H1 (cell line): ENCODE measurements at regions not wholly inside any gene's neighbourhood (a gene's known extent, or its start where the extent isn't known, plus 50 kb on each side); places are given as distances from the start of the nearest gene placed in this dataset.
A peak's percentile ranks its signal among the peaks of the same experiment; 100 is the strongest.

ENCODE experiments used
- CTCF ChIA-PET: fragments of 300-600 bp; sonication (Branson Sonifier 250); formaldehyde crosslinking; loops from one replicate; lab custom pipeline; 2021; ENCODE audit not compliant: partially characterized antibody; lab: Charles Lee
- POLR2A ChIA-PET: fragments of 300-600 bp; sonication (Branson Sonifier 250); formaldehyde crosslinking; loops from one replicate; lab custom pipeline; 2021; ENCODE audit warnings: inconsistent platforms; ENCODE audit not compliant: partially characterized antibody; lab: Charles Lee
- DNase-seq, 2 experiments: peaks; one replicate each; pipeline versions ENCODE4 v3.0.0 to v3.0.0-alpha.2; 2010 to 2022; ENCODE audit warnings: low spot score in 2 of 2, low read depth in 1 of 2, mixed read lengths in 1 of 2
- FAIRE-seq: peaks from 2 replicates; lab custom pipeline; 2011; peaks lifted over from hg19 to GRCh38; lab: Jason Lieb, UNC
- H2AFZ ChIP-seq: 2 replicates; pipeline ENCODE4 v1.8.1; 2012; ENCODE audit warnings: low read length, inconsistent platforms
- H2AK5ac ChIP-seq: 2 replicates; pipeline ENCODE4 v1.6.1; 2013; ENCODE audit warnings: low read depth, low read length
- H2BK120ac ChIP-seq: replicated peaks from 2 replicates; pipeline ENCODE3; 2013; ENCODE audit warnings: low read depth, low read length, inconsistent platforms
- H2BK12ac ChIP-seq: 2 replicates; pipeline ENCODE4 v1.6.1; 2013; ENCODE audit warnings: low read depth, low read length
- H2BK15ac ChIP-seq: 2 replicates; pipeline ENCODE4 v1.6.1; 2013; ENCODE audit warnings: low read length
- H2BK20ac ChIP-seq: 2 replicates; pipeline ENCODE4 v1.6.1; 2013; ENCODE audit warnings: low read length
- H2BK5ac ChIP-seq: 2 replicates; pipeline ENCODE4 v1.6.1; 2013; ENCODE audit warnings: low read depth, low read length
- H3K14ac ChIP-seq: 2 replicates; pipeline ENCODE4 v1.6.1; 2013; ENCODE audit warnings: inconsistent platforms; ENCODE audit not compliant: insufficient read length
- H3K18ac ChIP-seq: 2 replicates; pipeline ENCODE4 v1.6.1; 2013; ENCODE audit warnings: low read length; ENCODE audit errors: extremely low read depth
- H3K23ac ChIP-seq: 2 replicates; pipeline ENCODE4 v1.6.1; 2013; ENCODE audit warnings: inconsistent platforms; ENCODE audit not compliant: insufficient read length
- H3K23me2 ChIP-seq: 2 replicates; pipeline ENCODE4 v1.6.1; 2013; ENCODE audit warnings: low read depth, low read length
- H3K27ac ChIP-seq: 2 replicates; pipeline ENCODE4 v1.6.1; 2011; ENCODE audit warnings: low read depth, low read length, inconsistent platforms
- H3K27me3 ChIP-seq, 4 experiments: replicated peaks in 1 of 4; 1 replicate in 1 of 4; 2 replicates in 3 of 4; pipeline versions ENCODE4 v1.6.1 to v1.8.1; 2011 to 2013; ENCODE audit warnings: low read length in 3 of 4, mild to moderate bottlenecking in 3 of 4, inconsistent platforms in 2 of 4, mixed read lengths in 2 of 4, moderate library complexity in 1 of 4; ENCODE audit not compliant: control insufficient read depth in 3 of 4, insufficient read depth in 3 of 4; ENCODE audit errors: extremely low read depth in 1 of 4
- H3K36me3 ChIP-seq, 4 experiments: 2 replicates each; pipeline versions ENCODE4 v1.6.1 to v1.8.1; 2011 to 2013; ENCODE audit warnings: mild to moderate bottlenecking in 4 of 4, low read length in 3 of 4, moderate library complexity in 2 of 4, control low read depth in 1 of 4, inconsistent platforms in 1 of 4; ENCODE audit not compliant: insufficient read depth in 4 of 4, control insufficient read depth in 2 of 4
- H3K4ac ChIP-seq: replicated peaks from 2 replicates; pipeline ENCODE3; 2013; ENCODE audit warnings: low read length, low read depth, mixed read lengths, inconsistent platforms; ENCODE audit not compliant: insufficient read length
- H3K4me1 ChIP-seq, 4 experiments: replicated peaks in 1 of 4; 1 replicate in 1 of 4; 2 replicates in 3 of 4; pipeline versions ENCODE4 v1.6.1 to v1.8.1; 2011 to 2013; ENCODE audit warnings: low read length in 3 of 4, inconsistent platforms in 2 of 4, mixed read lengths in 1 of 4; ENCODE audit not compliant: insufficient read depth in 4 of 4, control insufficient read depth in 3 of 4
- H3K4me2 ChIP-seq, 2 experiments: 2 replicates each; pipeline versions ENCODE4 v1.6.1 to v1.8.1; 2011 to 2013; ENCODE audit warnings: low read depth in 2 of 2, low read length in 2 of 2, control low read depth in 1 of 2, inconsistent platforms in 1 of 2, mild to moderate bottlenecking in 1 of 2; ENCODE audit not compliant: insufficient read depth in 1 of 2
- H3K4me3 ChIP-seq, 4 experiments: fragments of 200-600, 300-600 bp in 1 of 4; sonication (generic), shearing (Covaris generic), sonication (Bioruptor Twin) in 1 of 4; 2 replicates each; pipeline versions ENCODE4 v1.5.1 to v1.8.1; 2011 to 2016; ENCODE audit warnings: low read length in 4 of 4, low read depth in 3 of 4, control low read depth in 2 of 4, inconsistent platforms in 2 of 4, mild to moderate bottlenecking in 2 of 4, mixed read lengths in 1 of 4, moderate library complexity in 1 of 4; ENCODE audit not compliant: insufficient read depth in 2 of 4; ENCODE audit errors: extremely low read depth in 1 of 4
- H3K56ac ChIP-seq: replicated peaks from 2 replicates; pipeline ENCODE3; 2013; ENCODE audit warnings: low read depth, mild to moderate bottlenecking, mixed read lengths, low read length, inconsistent platforms; ENCODE audit not compliant: insufficient read length
- H3K79me1 ChIP-seq: 2 replicates; pipeline ENCODE4 v1.6.1; 2013; ENCODE audit warnings: low read depth, low read length, control low read depth
- H3K79me2 ChIP-seq, 2 experiments: 2 replicates each; pipeline versions ENCODE4 v1.6.1 to v1.8.1; 2012 to 2013; ENCODE audit warnings: low read length in 2 of 2, mild to moderate bottlenecking in 2 of 2, inconsistent platforms in 1 of 2; ENCODE audit not compliant: insufficient read depth in 2 of 2, control insufficient read depth in 1 of 2
- H3K9ac ChIP-seq, 4 experiments: replicated peaks in 1 of 4; 1 replicate in 1 of 4; 2 replicates in 3 of 4; pipeline versions ENCODE4 v1.6.1 to v1.8.1; 2011 to 2013; ENCODE audit warnings: low read depth in 3 of 4, low read length in 3 of 4, control low read depth in 2 of 4, mild to moderate bottlenecking in 2 of 4, moderate library complexity in 2 of 4, inconsistent platforms in 1 of 4; ENCODE audit errors: extremely low read depth in 1 of 4
- H3K9me3 ChIP-seq, 2 experiments: 2 replicates each; pipeline versions ENCODE4 v1.6.1 to v1.8.1; 2012 to 2013; ENCODE audit warnings: mild to moderate bottlenecking in 2 of 2, moderate library complexity in 2 of 2, control low read depth in 1 of 2, inconsistent platforms in 1 of 2, low read depth in 1 of 2, low read length in 1 of 2, mixed read lengths in 1 of 2; ENCODE audit not compliant: insufficient read depth in 2 of 2
- H4K20me1 ChIP-seq, 2 experiments: replicated peaks in 1 of 2; 2 replicates each; pipeline versions ENCODE3 to v1.8.1; 2011 to 2013; ENCODE audit warnings: inconsistent platforms in 2 of 2, low read length in 2 of 2, mild to moderate bottlenecking in 1 of 2; ENCODE audit not compliant: insufficient read depth in 2 of 2, control insufficient read depth in 1 of 2
- H4K5ac ChIP-seq: 2 replicates; pipeline ENCODE4 v1.6.1; 2013; ENCODE audit warnings: low read length, low read depth, mixed read lengths, inconsistent platforms; ENCODE audit not compliant: insufficient read length
- H4K8ac ChIP-seq: 2 replicates; pipeline ENCODE4 v1.8.0; 2013; ENCODE audit warnings: mild to moderate bottlenecking, moderate library complexity, low read length, inconsistent platforms; ENCODE audit not compliant: insufficient read depth; ENCODE audit errors: extremely low read depth
- H4K91ac ChIP-seq: replicated peaks from 2 replicates; pipeline ENCODE3; 2013; ENCODE audit warnings: low read length, mixed read lengths, inconsistent platforms; ENCODE audit not compliant: insufficient read length
- GTF2F1 ChIP-seq: IDR thresholded peaks from 2 replicates; pipeline ENCODE4 v1.6.1; 2012; ENCODE audit warnings: low read depth, low read length, improper control_type of control experiment, borderline replicate concordance
- KDM4A ChIP-seq: IDR thresholded peaks from one replicate; pipeline ENCODE4 v1.7.1; 2012; ENCODE audit warnings: low read depth, mild to moderate bottlenecking, moderate library complexity, low read length, inconsistent platforms; ENCODE audit not compliant: severe bottlenecking
- RXRA ChIP-seq: IDR thresholded peaks from 2 replicates; pipeline ENCODE4 v1.6.1; 2011; ENCODE audit warnings: low read depth, mild to moderate bottlenecking, low read length, moderate library complexity; ENCODE audit not compliant: insufficient read depth
- WGBS, 2 experiments: shearing (Covaris generic) in 1 of 2; methylation state at CpG; one replicate each; pipeline versions ENCODE4 v1.1.6 to v1.1.7; 2013 to 2015; ENCODE audit warnings: low lambda C conversion rate in 2 of 2, mixed read lengths in 2 of 2, inconsistent platforms in 1 of 2, low coverage in 1 of 2, missing lambda C conversion rate in 1 of 2; ENCODE audit not compliant: insufficient replicate concordance in 2 of 2, insufficient coverage in 1 of 2, insufficient read length in 1 of 2; ENCODE audit errors: extremely low coverage in 1 of 2, missing lambda C conversion rate in 1 of 2; 5-methylcytosine and 5-hydroxymethylcytosine counted together
- TF ChIP-seq, protein P1 (sequence below): IDR thresholded peaks from 2 replicates; pipeline ENCODE4 v1.6.1; 2012; ENCODE audit warnings: low read length, inconsistent platforms

GRCh38 chr1:221439008-221439746, 302.7 kb downstream of the DUSP10 start:
- Histone ChIP-seq H2AK5ac (no peak overlapping the region), H3K27ac (no peak overlapping the region), H2BK120ac (peak overlapping the region; percentile 38), H2BK5ac (no peak overlapping the region), H3K36me3 (no peaks in the 10 kb centered on the region), H3K23me2 (no peaks in the 10 kb centered on the region), H3K56ac (no peak overlapping the region), H3K79me2 (no peaks in the 10 kb centered on the region), H3K9me3 (no peaks in the 10 kb centered on the region), H2AFZ (no peak overlapping the region), H3K23ac (no peak overlapping the region), H4K20me1 (no peaks in the 10 kb centered on the region), H3K27me3 (no peaks in the 10 kb centered on the region), H3K14ac (no peak overlapping the region), H3K9ac (no peak overlapping the region), H2BK12ac (no peak overlapping the region), H4K91ac (no peak overlapping the region), H3K18ac (no peak overlapping the region), H3K4me2 (no peak overlapping the region), H3K4ac (no peak overlapping the region), H3K79me1 (no peaks in the 10 kb centered on the region), H3K4me3 (no peak overlapping the region), H4K8ac (no peak overlapping the region), H4K5ac (no peak overlapping the region), H2BK15ac (no peak overlapping the region), H2BK20ac (no peak overlapping the region), H3K4me1 (peaks cover 0 to 4% (median 0%) of the 10 kb centered on the region in 4 experiments; a peak in 1 of 7 replicates)
- peak in 1 of 2 experiments; percentile 19 for DNase-seq
- 79% methylated on average over 4 of the region's 4 CpGs; no CpG with 5 or more reads in 1 of the 2 experiments for WGBS, 2 experiments
- no peak for TF ChIP-seq RXRA
- no peak for TF ChIP-seq KDM4A
- no peak for TF ChIP-seq GTF2F1
- TF ChIP-seq, protein P1, sequence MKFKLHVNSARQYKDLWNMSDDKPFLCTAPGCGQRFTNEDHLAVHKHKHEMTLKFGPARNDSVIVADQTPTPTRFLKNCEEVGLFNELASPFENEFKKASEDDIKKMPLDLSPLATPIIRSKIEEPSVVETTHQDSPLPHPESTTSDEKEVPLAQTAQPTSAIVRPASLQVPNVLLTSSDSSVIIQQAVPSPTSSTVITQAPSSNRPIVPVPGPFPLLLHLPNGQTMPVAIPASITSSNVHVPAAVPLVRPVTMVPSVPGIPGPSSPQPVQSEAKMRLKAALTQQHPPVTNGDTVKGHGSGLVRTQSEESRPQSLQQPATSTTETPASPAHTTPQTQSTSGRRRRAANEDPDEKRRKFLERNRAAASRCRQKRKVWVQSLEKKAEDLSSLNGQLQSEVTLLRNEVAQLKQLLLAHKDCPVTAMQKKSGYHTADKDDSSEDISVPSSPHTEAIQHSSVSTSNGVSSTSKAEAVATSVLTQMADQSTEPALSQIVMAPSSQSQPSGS, result no peak
- ChIA-PET CTCF (interaction anchor here (0.6 to 2.2 kb wide), 4 partner anchors 9 to 829 kb away, joined by 3 to 7 read pairs (median 4); no protein-coding TSS in a partner anchor), POLR2A (no interaction called here)
- FAIRE-seq, result no peak
